GM12878 (cell line): ENCODE measurements at regions not wholly inside any gene's neighbourhood (a gene's known extent, or its start where the extent isn't known, plus 50 kb on each side); places are given as distances from the start of the nearest gene placed in this dataset.

Experiments
- ATAC-seq: fragments of 200-7000 bp; cut with Tn5 transposase; 3 replicates; pipeline ENCODE4 v1.9.1; 2020; ENCODE audit warnings: mild to moderate bottlenecking, moderate library complexity
- BruUV-seq: library from RNA; stranded (reverse); fragments of 400-500 nt; replicated peaks from 2 replicates; lab custom pipeline; 2021; lab: Mats Ljungman, UMichigan
- CTCF ChIA-PET: fragments of 300-600 bp; sonication (Branson Sonifier 250); formaldehyde crosslinking; extraction: SDS; loops from one replicate; lab custom pipeline; 2021; ENCODE audit warnings: inconsistent platforms; lab: Yijun Ruan, JAX
- POLR2A ChIA-PET: fragments of 350-600 bp; formaldehyde crosslinking; extraction: SDS; loops from one replicate; lab custom pipeline; 2021; ENCODE audit warnings: inconsistent platforms; lab: Charles Lee
- RAD21 ChIA-PET: fragments of 300-600 bp; sonication (Branson Sonifier 250); formaldehyde crosslinking; loops from one replicate; lab custom pipeline; 2023; ENCODE audit warnings: antibody characterized with exemption; ENCODE audit not compliant: unreplicated experiment; lab: Charles Lee
- SMC1A ChIA-PET: fragments of 300-600 bp; sonication (Branson Sonifier 250); formaldehyde crosslinking; loops from one replicate; lab custom pipeline; 2023; ENCODE audit not compliant: unreplicated experiment, uncharacterized antibody; lab: Charles Lee
- DNase-seq: peaks from one replicate; pipeline ENCODE4 v3.0.0-alpha.2; 2011; ENCODE audit warnings: low read depth, low spot score
- FAIRE-seq: peaks from 3 replicates; lab custom pipeline; 2011; peaks lifted over from hg19 to GRCh38; lab: Jason Lieb, UNC
- H2AFZ ChIP-seq: 2 replicates; pipeline ENCODE4 v1.6.0; 2011; ENCODE audit warnings: low read depth, low read length, control low read depth; ENCODE audit not compliant: control insufficient read depth
- H3K27ac ChIP-seq: 2 replicates; pipeline ENCODE4 v1.5.1; 2011; ENCODE audit warnings: control low read depth; ENCODE audit not compliant: control insufficient read depth, insufficient read depth
- H3K27me3 ChIP-seq, 2 experiments: replicated peaks in 1 of 2; 2 replicates each; pipeline versions ENCODE4 v1.6.0 to v1.6.1; 2011; ENCODE audit warnings: low read length in 1 of 2; ENCODE audit not compliant: control insufficient read depth in 2 of 2, insufficient read depth in 2 of 2
- H3K36me3 ChIP-seq, 2 experiments: 2 replicates each; pipeline ENCODE4 v1.5.1; 2011; ENCODE audit warnings: low read length in 1 of 2; ENCODE audit not compliant: control insufficient read depth in 2 of 2, insufficient read depth in 2 of 2
- H3K4me1 ChIP-seq: 2 replicates; pipeline ENCODE4 v1.6.1; 2011; ENCODE audit warnings: mild to moderate bottlenecking, low read length, moderate library complexity, mixed read lengths; ENCODE audit not compliant: control insufficient read depth, insufficient read depth
- H3K4me2 ChIP-seq: 2 replicates; pipeline ENCODE4 v1.6.0; 2011; ENCODE audit warnings: control low read depth; ENCODE audit not compliant: control insufficient read depth, insufficient read depth
- H3K4me3 ChIP-seq: fragments of 200-600 bp; sonication (generic); 2 replicates; pipeline ENCODE4 v1.5.1; 2016
- H3K79me2 ChIP-seq: 2 replicates; pipeline ENCODE4 v1.6.0; 2011; ENCODE audit warnings: low read length; ENCODE audit not compliant: control insufficient read depth, insufficient read depth
- H3K9ac ChIP-seq: 2 replicates; pipeline ENCODE4 v1.8.0; 2011; ENCODE audit warnings: low read length, control low read depth, mixed read lengths; ENCODE audit not compliant: control insufficient read depth, insufficient read depth
- H3K9me3 ChIP-seq: replicated peaks from 3 replicates; pipeline ENCODE4 v1.5.1; 2011; ENCODE audit warnings: mild to moderate bottlenecking, low read length; ENCODE audit not compliant: control insufficient read depth, insufficient read depth
- H4K20me1 ChIP-seq: 2 replicates; pipeline ENCODE4 v1.6.0; 2011; ENCODE audit not compliant: control insufficient read depth, insufficient read depth
- CHD1 ChIP-seq: IDR thresholded peaks from 2 replicates; pipeline ENCODE4 v1.6.1; 2012; ENCODE audit warnings: low read depth, low read length, improper control_type of control experiment
- DPF2 ChIP-seq: fragments of 450-650 bp; IDR thresholded peaks from 2 replicates; pipeline ENCODE4 v1.6.1; 2017; ENCODE audit warnings: mild to moderate bottlenecking
- KDM1A ChIP-seq: fragments of 200-600 bp; sonication (generic); IDR thresholded peaks from 2 replicates; pipeline ENCODE4 v1.6.1; 2016; ENCODE audit warnings: borderline replicate concordance
- LARP7 ChIP-seq: fragments of 450-650 bp; IDR thresholded peaks from 2 replicates; pipeline ENCODE4 v1.6.1; 2017; ENCODE audit warnings: mild to moderate bottlenecking
- PAX8 ChIP-seq: fragments of 450-650 bp; IDR thresholded peaks from 2 replicates; pipeline ENCODE4 v1.6.1; 2017; ENCODE audit warnings: mild to moderate bottlenecking, moderate library complexity
- PML ChIP-seq: IDR thresholded peaks from 2 replicates; pipeline ENCODE4 v1.6.1; 2012; ENCODE audit warnings: low read length, inconsistent platforms
- TCF12 ChIP-seq: IDR thresholded peaks from 2 replicates; pipeline ENCODE4 v1.6.1; 2011; ENCODE audit warnings: low read depth, mild to moderate bottlenecking, low read length
- YBX1 ChIP-seq: fragments of 450-650 bp; IDR thresholded peaks from 2 replicates; pipeline ENCODE4 v1.6.1; 2016; ENCODE audit warnings: antibody characterized with exemption
- YY1 ChIP-seq: IDR thresholded peaks from 2 replicates; pipeline ENCODE4 v1.6.1; 2011; ENCODE audit warnings: low read depth, mild to moderate bottlenecking, low read length
- ZBTB33 ChIP-seq: fragments of 450-650 bp; IDR thresholded peaks from 2 replicates; pipeline ENCODE4 v1.6.1; 2017; ENCODE audit warnings: mild to moderate bottlenecking
- ZNF217 ChIP-seq: fragments of 450-650 bp; IDR thresholded peaks from 2 replicates; pipeline ENCODE4 v1.6.1; 2017; ENCODE audit warnings: antibody characterized with exemption, mild to moderate bottlenecking
- ZNF687 ChIP-seq: fragments of 450-650 bp; IDR thresholded peaks from 2 replicates; pipeline ENCODE4 v1.6.1; 2017; ENCODE audit warnings: mild to moderate bottlenecking, moderate library complexity
- WGBS: methylation state at CpG from one replicate; pipeline ENCODE4 v1.1.6; 2016; ENCODE audit warnings: low lambda C conversion rate; ENCODE audit not compliant: insufficient replicate concordance, insufficient coverage; ENCODE audit errors: missing lambda C conversion rate; 5-methylcytosine and 5-hydroxymethylcytosine counted together
- in situ Hi-C: fragments of 300-500 bp; cut with MboI; formaldehyde crosslinking; loops from 9 replicates; pipeline ENCODE4 v1.14.3; 2018; ENCODE audit warnings: mixed read lengths
- intact Hi-C: fragments of 100-400 bp; cut with micrococcal nuclease; formaldehyde crosslinking; loops from one replicate; pipeline ENCODE4 v1.14.2; 2022; ENCODE audit not compliant: unreplicated experiment
- TF ChIP-seq, protein P1 (sequence below), 3 experiments: IDR thresholded peaks in 2 of 3; conservative IDR thresholded peaks in 1 of 3; 2 replicates each; pipeline ENCODE4 v1.5.1; 2011; ENCODE audit warnings: low read depth in 3 of 3, low read length in 3 of 3, mild to moderate bottlenecking in 3 of 3, control low read depth in 2 of 3, moderate library complexity in 2 of 3, inconsistent platforms in 1 of 3, mixed read lengths in 1 of 3; ENCODE audit not compliant: control insufficient read depth in 2 of 3, insufficient read depth in 1 of 3; ENCODE audit errors: extremely low read depth in 1 of 3

DNA sequence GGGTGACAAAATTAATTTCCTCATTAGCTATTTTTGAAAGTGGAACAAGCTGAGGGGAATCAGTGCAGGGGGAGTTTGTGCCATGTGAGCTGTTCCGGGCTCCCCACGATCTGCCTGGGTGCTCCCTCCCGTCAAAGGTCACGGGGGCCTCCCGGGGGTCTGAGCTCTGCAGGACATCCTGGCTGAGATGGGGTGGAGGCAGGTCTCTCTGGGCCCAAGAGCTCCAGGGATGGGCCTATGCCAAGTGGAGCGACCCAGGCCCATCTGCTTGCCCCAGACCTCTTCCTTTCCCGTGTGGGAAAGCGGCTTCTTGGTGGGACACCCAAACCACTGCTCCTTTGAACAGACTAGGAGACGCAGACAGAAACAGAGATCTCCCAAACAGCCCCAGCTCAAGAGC is 143.3 kb upstream of the ID2 start (continued):
- 0 out of 2 replicates have a peak, but pooled peaks have one; percentile 30 for TF ChIP-seq ZNF687
- TF ChIP-seq ZBTB33, result no peak
- TF ChIP-seq YY1, result no peak
- TF ChIP-seq, all 136 proteins: peak for 2

GRCh38 chr2:8538931-8539621 is 142.8 kb upstream of the ID2 start:
- H3K36me3 ChIP-seq, result no peaks in the 10 kb centered on the region
- ATAC-seq (no peak), FAIRE-seq (no peak), DNase-seq (no peak)
- POLR2A ChIA-PET, result interaction anchor here (0.9 to 5.5 kb wide), 8 partner anchors 9 to 143 kb away, joined by 3 to 42 read pairs (median 6); partner anchors contain the start of gene ID2
- H3K4me2 ChIP-seq, result no peak overlapping the region
- in situ Hi-C loops, result no loop called here
- CTCF ChIA-PET, result interaction anchor here (0.9 to 2.6 kb wide), 8 partner anchors 10 to 154 kb away, joined by 3 to 10 read pairs (median 4); partner anchors contain the start of gene ID2
- RAD21 ChIA-PET, result interaction anchor here (1.2 to 10.3 kb wide), 12 partner anchors 17 to 227 kb away, joined by 3 to 322 read pairs (median 4); partner anchors contain the start of gene ID2
- SMC1A ChIA-PET, result interaction anchor here (0.9 to 10.9 kb wide), 15 partner anchors 13 to 227 kb away, joined by 3 to 284 read pairs (median 5); no protein-coding TSS in a partner anchor
- H3K9me3 ChIP-seq, result no peaks in the 10 kb centered on the region
- no peak overlapping the region for H2AFZ ChIP-seq
- no peak overlapping the region for H3K27ac ChIP-seq
- H3K4me3 ChIP-seq, result no peak overlapping the region
- intact Hi-C loops, result no loop called here
- no TSS peak for BruUV-seq
- WGBS, result 67% methylated on average over 14 of the region's 14 CpGs
- H3K4me1 ChIP-seq, result peaks cover 50% of the 10 kb centered on the region
- no peak overlapping the region for H3K9ac ChIP-seq
- no peaks in the 10 kb centered on the region for H3K27me3 ChIP-seq
- H4K20me1 ChIP-seq, result no peaks in the 10 kb centered on the region
- no peaks in the 10 kb centered on the region for H3K79me2 ChIP-seq
- TF ChIP-seq CHD1, result no peak
- no peak for TF ChIP-seq LARP7
- TF ChIP-seq ZNF217, result no peak
- no peak for TF ChIP-seq YBX1
- TF ChIP-seq DPF2, result no peak
- TF ChIP-seq, protein P1, sequence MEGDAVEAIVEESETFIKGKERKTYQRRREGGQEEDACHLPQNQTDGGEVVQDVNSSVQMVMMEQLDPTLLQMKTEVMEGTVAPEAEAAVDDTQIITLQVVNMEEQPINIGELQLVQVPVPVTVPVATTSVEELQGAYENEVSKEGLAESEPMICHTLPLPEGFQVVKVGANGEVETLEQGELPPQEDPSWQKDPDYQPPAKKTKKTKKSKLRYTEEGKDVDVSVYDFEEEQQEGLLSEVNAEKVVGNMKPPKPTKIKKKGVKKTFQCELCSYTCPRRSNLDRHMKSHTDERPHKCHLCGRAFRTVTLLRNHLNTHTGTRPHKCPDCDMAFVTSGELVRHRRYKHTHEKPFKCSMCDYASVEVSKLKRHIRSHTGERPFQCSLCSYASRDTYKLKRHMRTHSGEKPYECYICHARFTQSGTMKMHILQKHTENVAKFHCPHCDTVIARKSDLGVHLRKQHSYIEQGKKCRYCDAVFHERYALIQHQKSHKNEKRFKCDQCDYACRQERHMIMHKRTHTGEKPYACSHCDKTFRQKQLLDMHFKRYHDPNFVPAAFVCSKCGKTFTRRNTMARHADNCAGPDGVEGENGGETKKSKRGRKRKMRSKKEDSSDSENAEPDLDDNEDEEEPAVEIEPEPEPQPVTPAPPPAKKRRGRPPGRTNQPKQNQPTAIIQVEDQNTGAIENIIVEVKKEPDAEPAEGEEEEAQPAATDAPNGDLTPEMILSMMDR (IDR thresholded peaks at IDR 0.05 in 2 of 3, conservative IDR thresholded peaks at IDR 0.05 in 1 of 3; ENCODE audit: control insufficient read depth in 2 of 3, extremely low read depth in 1 of 3, insufficient read depth in 1 of 3, low read depth in 3 of 3, low read length in 3 of 3), result no peak
- TF ChIP-seq KDM1A, result no peak
- TF ChIP-seq PML, result no peak
- no peak for TF ChIP-seq TCF12
- TF ChIP-seq PAX8, result no peak
